SK-N-MC (cell line): ENCODE measurements at regions not wholly inside any gene's neighbourhood (a gene's known extent, or its start where the extent isn't known, plus 50 kb on each side); places are given as distances from the start of the nearest gene placed in this dataset.

Experiments used
- EZH2 ChIP-seq: fragments of 200-600 bp; sonication (generic); IDR thresholded peaks from one replicate; pipeline ENCODE4 v1.6.1; 2017; ENCODE audit warnings: antibody characterized with exemption
- POLR2AphosphoS5 ChIP-seq: IDR thresholded peaks from 2 replicates; pipeline ENCODE4 v1.6.1; 2012; ENCODE audit warnings: mild to moderate bottlenecking, low read depth, low read length, borderline replicate concordance

- no peak for TF ChIP-seq POLR2AphosphoS5
- TF ChIP-seq EZH2: no peak
Observed at GRCh38 chr10:58901092-58901646, 275.3 kb upstream of the PHYHIPL start.
